Gastrocnemius medialis (tissue), 4 donors: ENCODE measurements at regions not wholly inside any gene's neighbourhood (a gene's known extent, or its start where the extent isn't known, plus 50 kb on each side); places are given as distances from the start of the nearest gene placed in this dataset.

Source experiments
- POLR2A ChIP-seq, 2 donors: fragments of 450-650 bp; IDR thresholded peaks; one replicate each; pipeline ENCODE4 v1.6.1; 2017; ENCODE audit warnings: antibody characterized with exemption in 2 of 2, mild to moderate bottlenecking in 2 of 2, moderate library complexity in 2 of 2
- TF ChIP-seq, protein P1 (sequence below), 5 experiments: fragments of 450-650 bp in 3 of 5; fragments of 200-600 bp in 2 of 5; sonication (generic) in 2 of 5; IDR thresholded peaks in 4 of 5; conservative IDR thresholded peaks in 1 of 5; 1 replicate in 4 of 5; 2 replicates in 1 of 5; pipeline ENCODE4 v1.5.1; 2016 to 2019; ENCODE audit warnings: antibody characterized with exemption in 5 of 5, mild to moderate bottlenecking in 3 of 5, moderate library complexity in 3 of 5

DNA sequence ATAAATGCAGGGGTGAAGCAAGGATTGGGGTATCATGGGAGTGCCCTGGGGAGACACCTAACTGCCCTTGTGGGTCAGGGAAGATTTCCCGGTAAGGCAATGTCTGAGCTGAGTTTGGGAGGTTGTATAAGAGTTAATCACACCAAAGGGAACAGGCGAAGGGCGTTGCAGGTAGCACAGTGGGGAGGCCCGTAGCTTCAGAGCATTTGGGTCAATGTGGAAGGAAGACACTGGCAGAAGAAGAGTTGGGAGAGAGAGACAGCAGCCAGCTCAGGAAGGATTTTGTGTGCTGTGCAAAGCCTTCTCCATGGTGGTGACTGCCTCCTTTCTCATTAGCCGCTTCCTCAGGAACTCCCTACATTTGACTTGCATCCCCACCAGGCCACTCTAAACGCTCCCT lies 80.8 kb upstream of the LEP start:
- TF ChIP-seq, protein P1, sequence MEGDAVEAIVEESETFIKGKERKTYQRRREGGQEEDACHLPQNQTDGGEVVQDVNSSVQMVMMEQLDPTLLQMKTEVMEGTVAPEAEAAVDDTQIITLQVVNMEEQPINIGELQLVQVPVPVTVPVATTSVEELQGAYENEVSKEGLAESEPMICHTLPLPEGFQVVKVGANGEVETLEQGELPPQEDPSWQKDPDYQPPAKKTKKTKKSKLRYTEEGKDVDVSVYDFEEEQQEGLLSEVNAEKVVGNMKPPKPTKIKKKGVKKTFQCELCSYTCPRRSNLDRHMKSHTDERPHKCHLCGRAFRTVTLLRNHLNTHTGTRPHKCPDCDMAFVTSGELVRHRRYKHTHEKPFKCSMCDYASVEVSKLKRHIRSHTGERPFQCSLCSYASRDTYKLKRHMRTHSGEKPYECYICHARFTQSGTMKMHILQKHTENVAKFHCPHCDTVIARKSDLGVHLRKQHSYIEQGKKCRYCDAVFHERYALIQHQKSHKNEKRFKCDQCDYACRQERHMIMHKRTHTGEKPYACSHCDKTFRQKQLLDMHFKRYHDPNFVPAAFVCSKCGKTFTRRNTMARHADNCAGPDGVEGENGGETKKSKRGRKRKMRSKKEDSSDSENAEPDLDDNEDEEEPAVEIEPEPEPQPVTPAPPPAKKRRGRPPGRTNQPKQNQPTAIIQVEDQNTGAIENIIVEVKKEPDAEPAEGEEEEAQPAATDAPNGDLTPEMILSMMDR (IDR thresholded peaks at IDR 0.05 in 4 of 5, conservative IDR thresholded peaks at IDR 0.05 in 1 of 5): no peak
- TF ChIP-seq POLR2A (IDR thresholded peaks at IDR 0.05): no peak
